ACHN (cell line): ENCODE measurements at regions not wholly inside any gene's neighbourhood (a gene's known extent, or its start where the extent isn't known, plus 50 kb on each side); places are given as distances from the start of the nearest gene placed in this dataset.

Experiments used
- DNase-seq: peaks from one replicate; pipeline ENCODE4 v3.0.0-alpha.2; 2015
- in situ Hi-C: cut with HindIII; loops from 2 replicates; pipeline ENCODE4 v1.10.0; 2017; ENCODE audit warnings: low sequenced_read_pairs, low pct_ligation_motif_present, low pct_unique_long_range_greater_than_20kb

- DNase-seq = no peak
- in situ Hi-C loops = no loop called here
Observed at GRCh38 chr17:79542718-79543117, 68.1 kb downstream of the RBFOX3 start.

GRCh38 chr17:79541056-79541850 is 69.6 kb downstream of the RBFOX3 start:
- in situ Hi-C loops = no loop called here
- DNase-seq = no peak

DNA sequence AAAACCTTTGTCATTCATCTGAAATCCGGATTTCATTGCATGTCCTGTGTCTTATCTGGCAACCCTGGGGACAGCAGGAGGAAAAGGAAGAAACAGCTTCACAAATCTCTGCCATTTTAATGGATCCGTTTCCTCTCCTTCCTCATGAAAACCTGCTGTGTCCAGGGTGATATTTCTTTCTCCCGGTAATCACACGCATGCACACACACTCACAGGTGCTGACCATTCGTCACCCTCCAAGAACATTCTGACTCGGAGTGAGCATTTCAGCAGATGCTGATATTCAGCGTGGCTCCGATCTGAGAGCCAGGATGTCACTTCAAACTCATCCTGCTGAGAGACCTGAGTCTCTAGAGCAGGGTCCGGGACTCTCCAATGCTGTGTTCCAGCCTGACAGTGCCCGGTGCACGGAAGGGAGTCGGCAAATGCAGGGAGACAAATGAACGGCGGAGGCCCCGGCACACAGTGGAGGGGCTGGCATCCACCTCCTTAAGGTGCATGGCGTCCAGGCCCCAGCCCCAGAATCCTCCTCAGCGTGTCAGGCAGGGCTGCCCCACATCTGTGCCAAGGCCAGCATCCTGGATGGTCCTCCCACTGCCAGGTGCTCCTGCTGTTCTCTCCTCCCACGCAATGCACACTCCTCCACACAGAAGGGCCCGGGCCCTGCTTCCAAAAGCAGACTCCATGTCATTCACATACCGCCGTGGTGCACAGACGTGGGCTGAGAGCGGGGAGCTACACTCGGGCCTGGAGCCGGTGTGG is 70.7 kb downstream of the RBFOX3 start:
- DNase-seq = no peak
- in situ Hi-C loops = no loop called here

DNA sequence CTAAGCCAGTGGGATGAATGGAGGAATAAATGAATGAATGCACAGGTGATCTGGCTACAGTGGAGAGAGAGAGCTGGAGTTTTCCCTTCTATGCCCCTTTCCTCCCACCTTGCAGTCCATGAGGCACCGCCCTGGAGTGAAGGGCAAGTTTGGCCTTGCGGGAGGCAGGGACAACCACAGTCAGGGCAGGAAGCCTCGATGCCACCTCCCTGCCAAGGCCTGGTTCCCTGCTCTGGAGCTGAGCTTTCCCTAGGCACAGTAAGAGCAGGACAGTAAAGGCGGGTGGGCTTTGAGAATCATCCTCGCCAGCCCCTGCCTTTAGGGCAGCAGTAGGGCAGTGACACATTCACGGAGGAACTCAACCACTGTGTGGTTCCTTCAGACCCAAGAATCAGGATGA is 72.6 kb downstream of the RBFOX3 start:
- in situ Hi-C loops = no loop called here
- DNase-seq = no peak

DNA sequence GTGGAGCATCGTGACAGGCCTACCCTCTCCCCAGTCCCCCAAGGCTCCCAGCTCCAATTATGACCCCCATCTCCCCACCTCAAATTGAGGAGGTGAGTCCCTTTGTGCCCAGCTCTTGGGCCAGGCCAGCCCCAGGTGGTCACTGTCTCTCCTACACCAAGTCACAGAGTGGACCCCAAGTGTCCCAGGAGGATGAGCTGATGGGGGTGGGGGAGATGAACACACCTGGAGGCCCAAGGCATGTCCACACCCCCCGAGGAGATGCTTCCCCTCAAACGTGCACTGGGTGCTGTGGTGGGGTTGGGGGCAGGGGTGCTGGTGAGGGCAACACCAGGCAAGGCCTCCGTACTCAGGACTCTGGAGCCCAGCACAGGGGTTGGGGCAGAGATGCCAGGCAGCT is 73.2 kb downstream of the RBFOX3 start:
- in situ Hi-C loops = no loop called here

GRCh38 chr17:79537061-79537460 is 73.8 kb downstream of the RBFOX3 start:
- in situ Hi-C loops = no loop called here

More for the DNA sequence above, 73.2 kb downstream of the RBFOX3 start:
- no peak for DNase-seq

GRCh38 chr17:79536212-79536840 is 74.5 kb downstream of the RBFOX3 start:
- DNase-seq = no peak
- in situ Hi-C loops = no loop called here

More at GRCh38 chr17:79537061-79537460, 73.8 kb downstream of the RBFOX3 start:
- DNase-seq = no peak

- in situ Hi-C loops = no loop called here
- no peak for DNase-seq
Observed at GRCh38 chr17:79535728-79536025, 75.2 kb downstream of the RBFOX3 start.

DNA sequence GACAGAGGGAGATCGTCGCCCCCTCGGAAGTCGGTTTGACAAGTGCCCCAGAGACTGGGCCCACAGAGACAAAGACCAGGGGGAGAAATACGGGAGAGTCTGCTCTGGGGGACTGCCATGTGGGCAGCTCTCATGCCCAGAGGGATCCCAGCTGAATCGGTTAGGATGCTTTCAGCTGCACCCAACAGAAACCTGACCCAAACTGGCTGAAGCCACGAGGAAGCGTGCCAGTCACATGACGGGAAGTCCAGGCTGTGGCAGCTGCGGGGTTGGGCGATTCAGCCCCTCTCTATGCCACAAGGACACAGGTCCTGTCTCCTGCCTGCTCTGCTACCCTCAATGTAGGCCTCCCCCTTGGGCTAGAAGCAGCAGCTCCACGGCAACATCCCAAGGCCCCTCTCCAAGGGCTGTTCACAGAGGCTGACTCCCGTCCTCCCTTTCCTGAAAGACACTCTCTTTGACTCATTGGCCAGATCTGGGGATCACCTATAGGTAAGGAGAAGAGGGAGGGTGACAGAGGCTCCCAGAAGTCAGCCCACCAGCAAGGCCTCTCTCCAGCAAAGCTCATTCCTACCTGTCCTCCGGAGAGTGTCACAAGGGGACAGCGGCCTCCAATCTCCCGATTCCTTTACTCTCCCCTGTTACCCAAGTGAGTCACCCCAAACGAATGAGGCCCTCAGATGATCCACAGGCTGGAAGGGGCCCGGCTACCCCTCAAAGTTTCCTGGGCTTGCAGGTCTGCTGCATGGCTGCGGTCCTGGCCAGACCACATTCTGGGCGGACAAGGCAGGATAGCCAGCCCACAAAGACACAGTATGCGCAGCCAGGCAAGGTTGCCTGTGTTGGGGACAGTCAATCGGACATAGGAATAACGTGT is 75.8 kb downstream of the RBFOX3 start:
- no peak for DNase-seq
- in situ Hi-C loops = no loop called here

DNA sequence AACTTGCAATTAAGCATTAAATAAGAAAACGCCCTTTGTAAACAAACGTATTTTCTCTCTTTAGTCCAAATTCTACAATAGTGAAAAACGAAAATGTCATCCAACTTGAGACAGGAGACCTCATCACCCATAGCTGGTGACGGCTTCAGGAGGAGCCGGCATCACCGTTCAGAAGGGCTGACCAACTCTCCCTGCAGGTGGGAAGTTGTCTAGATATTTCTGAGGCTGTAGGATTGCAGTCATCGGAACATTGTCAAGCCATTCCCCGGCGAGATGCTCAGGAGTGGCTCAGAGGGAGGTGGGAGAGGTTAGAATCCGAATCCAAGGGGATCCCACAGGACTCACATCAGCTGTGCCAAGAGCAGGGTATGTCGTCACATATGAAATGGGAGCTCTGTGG is 76.7 kb downstream of the RBFOX3 start:
- no peak for DNase-seq
- in situ Hi-C loops = no loop called here

DNA sequence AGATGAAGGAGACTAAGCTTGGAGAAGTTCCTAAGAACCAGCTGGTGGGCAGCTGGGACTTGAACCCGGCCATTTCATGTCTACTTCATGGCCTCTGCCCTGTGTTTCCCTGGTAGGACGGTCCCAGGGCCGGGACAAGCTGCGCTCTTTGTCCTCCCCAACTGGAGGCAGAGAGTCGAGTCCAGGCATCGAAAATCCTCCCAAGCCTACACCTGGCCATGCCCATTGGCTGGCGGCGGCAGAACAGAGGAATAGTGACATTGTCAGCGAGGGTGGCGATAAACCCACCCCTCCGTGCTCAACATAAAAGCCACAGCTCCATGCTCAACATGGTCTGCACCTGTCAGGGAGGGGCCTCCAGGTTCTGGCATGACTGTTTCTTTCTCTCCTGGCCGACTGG is 77.7 kb downstream of the RBFOX3 start:
- in situ Hi-C loops = no loop called here
- DNase-seq = no peak

- in situ Hi-C loops = no loop called here
- no peak for DNase-seq
Observed at GRCh38 chr17:79532107-79532790, 78.6 kb downstream of the RBFOX3 start.

GRCh38 chr17:79531191-79532095 is 79.4 kb downstream of the RBFOX3 start:
- in situ Hi-C loops = no loop called here
- no peak for DNase-seq

DNA sequence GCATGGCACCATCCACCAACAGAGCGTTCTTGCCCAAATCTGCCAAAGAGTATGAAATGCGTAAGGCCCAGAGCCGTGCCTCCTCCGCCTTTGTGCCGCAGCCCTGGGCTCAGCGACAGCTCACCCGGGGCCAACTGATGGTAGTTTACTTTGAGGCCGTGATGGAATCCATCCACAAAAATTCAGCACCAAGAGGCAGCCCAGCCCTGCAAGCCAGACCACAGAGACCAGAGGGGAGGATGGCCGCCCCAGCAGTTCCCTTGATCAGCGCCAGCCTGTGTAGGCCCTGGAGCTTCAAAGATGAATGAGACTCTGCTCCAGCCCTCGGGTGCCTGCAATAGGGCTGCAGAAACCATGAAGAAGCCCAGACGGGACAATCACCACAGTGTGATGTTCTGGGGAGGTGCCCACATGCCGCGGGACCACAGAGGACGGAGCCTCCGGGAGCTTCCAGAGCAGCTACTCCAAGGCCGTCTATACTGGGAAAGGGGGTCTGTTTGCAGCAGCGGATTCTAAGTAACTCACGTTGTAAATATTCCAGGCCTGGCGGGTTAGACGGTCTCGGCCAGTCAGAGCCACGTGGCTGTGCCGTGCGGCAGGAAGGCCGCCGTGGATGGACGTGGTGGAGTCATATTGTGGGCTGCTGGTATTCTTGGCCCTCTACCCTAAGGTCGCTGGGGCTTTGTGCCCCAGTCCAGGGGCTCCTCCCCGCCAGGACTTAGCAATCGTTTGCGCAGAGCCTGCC is 80.3 kb downstream of the RBFOX3 start:
- in situ Hi-C loops = no loop called here
- DNase-seq = no peak

DNA sequence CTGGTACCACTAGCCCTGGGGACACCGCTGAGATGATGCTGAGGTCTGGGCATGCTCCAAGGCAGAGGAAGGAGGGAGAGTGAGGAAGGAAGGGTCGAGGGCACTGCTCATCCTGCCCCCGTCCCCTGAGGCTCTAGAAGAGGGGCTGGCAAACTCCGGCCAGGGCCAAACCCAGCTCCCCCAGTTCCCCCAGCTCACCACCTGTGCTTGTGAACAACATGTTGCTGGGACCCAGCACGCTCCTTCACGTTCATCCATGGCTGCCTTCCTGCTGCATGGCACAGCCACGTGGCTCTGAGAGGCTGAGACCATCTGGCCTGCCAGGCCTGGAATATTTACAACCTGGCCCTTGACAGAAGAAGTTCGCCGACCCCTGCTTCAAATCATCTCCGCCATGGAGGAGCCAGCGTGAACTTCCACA is 81.2 kb downstream of the RBFOX3 start:
- no peak for DNase-seq
- in situ Hi-C loops = no loop called here

DNA sequence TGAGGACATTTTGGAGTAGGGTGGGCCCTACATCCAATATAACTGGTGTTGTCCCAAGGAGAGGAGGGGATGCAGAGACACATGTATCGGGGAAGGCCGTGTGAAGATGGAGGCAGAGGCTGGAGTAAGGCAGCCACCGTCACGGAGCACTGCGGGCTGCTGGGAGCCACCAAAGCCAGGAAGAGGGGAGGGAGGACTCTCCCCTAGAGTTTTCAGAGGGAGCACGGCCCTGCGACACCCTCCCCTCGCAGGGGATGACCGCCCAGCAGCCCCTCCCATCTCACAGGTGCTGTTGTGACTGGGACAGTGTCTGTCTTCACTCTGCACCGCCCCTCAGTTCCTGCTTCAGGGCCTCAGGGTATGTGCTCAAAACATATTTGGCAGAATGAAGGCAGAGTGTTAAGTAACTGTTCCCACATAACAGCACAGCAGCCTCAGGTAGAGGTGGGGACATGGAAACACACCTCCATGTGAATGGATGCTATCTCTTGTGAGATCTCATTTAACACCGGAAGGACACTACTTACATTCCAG is 82.2 kb downstream of the RBFOX3 start:
- DNase-seq = no peak
- in situ Hi-C loops = no loop called here
